Stimulated activated CD4-positive, alpha-beta T cell treated with anti-CD3 and anti-CD28 coated beads, Interleukin-1b, Interleukin-23, amount 100 ng/mL, for 1 hour (primary cell): ENCODE measurements at regions not wholly inside any gene's neighbourhood (a gene's known extent, or its start where the extent isn't known, plus 50 kb on each side); places are given as distances from the start of the nearest gene placed in this dataset.

Experiments
- DNase-seq, 2 donors: peaks; one replicate each; pipeline ENCODE4 v3.0.0-alpha.2; 2020; ENCODE audit warnings: low read depth in 2 of 2

- no peak for DNase-seq
Measured at GRCh38 chr3:16808393-16809107, 76.2 kb upstream of the PLCL2 start.

DNA sequence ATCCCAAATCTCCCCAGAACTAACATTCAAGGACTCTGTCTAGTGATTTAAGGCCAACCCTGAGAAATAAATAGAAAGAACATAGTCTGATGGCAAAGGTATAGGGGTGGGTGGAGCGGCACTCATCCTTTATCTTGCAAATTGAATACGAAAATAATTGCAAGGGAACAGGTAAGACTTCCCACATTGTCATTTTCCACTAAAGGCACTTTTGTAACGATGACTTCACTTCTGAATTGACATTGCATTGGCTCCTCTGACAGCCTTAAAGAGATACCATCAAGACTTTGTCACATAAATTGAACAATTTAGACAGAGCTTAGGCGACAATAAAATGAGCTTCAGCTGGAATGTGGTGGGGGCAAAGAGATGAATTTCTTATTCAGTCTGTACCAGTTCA is 75.3 kb upstream of the PLCL2 start:
- no peak for DNase-seq

DNA sequence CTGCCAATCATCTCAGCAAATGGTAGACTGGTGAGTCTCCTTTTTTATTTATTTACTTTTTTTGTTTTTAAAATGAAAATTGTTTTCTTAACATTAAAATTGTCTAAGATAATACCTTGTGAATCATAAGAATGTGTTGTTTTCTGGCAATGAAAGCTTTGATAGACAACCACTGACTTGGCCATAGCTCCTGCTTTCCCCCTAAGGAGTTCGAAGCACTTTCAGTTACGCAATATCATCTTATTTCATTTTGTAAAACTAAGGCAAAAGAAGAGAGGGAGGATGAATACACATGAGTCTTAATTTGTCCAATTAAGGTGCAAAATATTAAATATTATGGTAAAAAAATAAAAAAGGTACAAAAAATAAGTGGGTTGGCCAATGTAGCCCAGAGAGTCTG is 74.8 kb upstream of the PLCL2 start:
- no peak for DNase-seq

GRCh38 chr3:16810593-16811367 is 74.0 kb upstream of the PLCL2 start:
- no peak for DNase-seq

- DNase-seq = no peak
Measured at GRCh38 chr3:16811950-16812349, 72.8 kb upstream of the PLCL2 start.

DNA sequence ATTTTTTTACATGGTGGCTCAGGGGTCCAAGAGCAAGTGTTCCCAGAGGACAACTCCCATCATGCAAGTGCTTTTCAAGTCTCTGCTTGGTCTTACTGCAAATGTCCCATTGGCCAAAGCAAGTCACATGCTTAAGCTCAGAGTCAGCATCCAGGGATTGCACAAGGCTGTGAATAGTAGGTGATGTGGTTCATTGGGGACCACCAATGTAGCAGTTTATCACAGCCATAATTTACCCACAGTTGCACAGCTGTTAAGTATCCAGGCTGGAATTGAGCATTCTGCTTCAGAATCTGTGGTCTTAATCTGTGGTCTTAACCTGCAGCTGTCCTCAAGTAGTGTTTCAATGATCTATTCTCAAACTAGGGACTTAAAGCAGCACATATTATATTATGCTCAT is 71.4 kb upstream of the PLCL2 start:
- DNase-seq = no peak

GRCh38 chr3:16816048-16816780 is 68.5 kb upstream of the PLCL2 start:
- no peak for DNase-seq

DNA sequence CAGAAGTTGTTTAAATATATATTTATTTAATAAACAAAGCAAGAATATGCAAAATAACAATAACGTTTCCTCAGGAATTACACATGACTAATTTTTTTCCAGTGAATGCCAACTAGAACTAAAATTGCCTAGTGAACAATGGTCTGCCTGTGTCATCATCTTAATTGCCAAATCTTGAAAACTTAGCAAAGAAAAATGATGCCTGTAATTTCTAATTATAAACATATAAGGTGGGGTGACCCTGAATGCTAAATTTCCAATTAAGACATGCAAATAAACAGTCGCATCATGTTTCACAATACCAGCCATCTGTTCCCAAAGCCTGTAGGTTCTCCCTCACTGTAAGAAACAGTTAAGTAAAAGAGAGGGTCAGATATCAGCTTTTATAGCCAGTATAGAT is 67.6 kb upstream of the PLCL2 start:
- DNase-seq = no peak

- no peak for DNase-seq
Measured at GRCh38 chr3:16818194-16818593, 66.6 kb upstream of the PLCL2 start.

GRCh38 chr3:16818945-16819344 is 65.8 kb upstream of the PLCL2 start:
- DNase-seq = no peak

- DNase-seq = no peak
Measured at GRCh38 chr3:16820485-16820884, 64.3 kb upstream of the PLCL2 start.

DNA sequence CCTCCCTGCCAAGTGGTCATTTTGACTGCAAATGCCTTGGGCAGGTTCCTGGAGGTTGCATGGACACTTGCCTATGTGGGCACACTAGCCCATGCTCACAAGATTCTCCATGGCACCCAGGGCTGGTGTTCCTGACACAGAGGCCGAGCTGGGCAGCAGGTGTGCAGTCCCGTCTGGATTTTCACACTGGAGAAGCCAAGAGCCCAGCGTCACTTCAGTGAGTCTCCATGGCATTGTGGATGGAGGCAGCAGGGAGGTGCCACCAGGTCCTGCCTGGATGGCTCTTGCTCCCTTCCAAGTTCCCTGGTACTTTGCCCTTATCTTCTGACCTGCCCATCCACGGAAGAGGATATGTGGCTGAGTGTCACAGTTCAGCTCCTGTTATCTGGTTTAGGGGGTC is 63.7 kb upstream of the PLCL2 start:
- no peak for DNase-seq

GRCh38 chr3:16824081-16824696 is 60.6 kb upstream of the PLCL2 start:
- DNase-seq = no peak

DNA sequence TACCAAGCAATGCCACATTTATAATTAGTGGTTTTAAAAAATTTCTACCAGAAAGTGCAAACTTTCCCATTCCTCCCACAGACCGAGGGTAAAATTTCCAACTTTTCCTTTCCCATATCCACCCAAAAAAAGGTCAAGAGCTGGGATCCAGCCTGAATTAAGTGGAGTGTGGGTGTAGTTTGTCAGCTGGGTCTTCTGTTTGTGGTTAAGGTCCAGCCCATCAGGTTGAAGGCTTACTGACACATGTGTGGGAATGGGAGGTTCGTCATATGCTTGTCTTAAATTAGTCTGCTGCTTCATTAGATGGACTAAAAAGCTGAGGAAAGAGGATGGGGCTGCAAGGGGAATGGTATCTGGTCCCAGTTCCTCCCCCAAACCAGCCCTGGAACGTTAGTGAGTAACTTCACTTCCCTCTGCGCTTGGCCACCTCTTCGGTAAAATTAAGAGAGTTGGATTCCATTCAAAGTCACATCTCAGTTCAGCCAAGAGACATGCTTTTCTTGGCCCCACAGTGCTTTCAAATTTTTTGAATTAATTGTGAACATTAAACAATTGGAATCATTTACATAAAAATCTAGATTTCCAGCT is 59.0 kb upstream of the PLCL2 start:
- no peak for DNase-seq

GRCh38 chr3:16828815-16829214 is 55.9 kb upstream of the PLCL2 start:
- DNase-seq = peak in 1 of 2 donors; percentile 23

DNA sequence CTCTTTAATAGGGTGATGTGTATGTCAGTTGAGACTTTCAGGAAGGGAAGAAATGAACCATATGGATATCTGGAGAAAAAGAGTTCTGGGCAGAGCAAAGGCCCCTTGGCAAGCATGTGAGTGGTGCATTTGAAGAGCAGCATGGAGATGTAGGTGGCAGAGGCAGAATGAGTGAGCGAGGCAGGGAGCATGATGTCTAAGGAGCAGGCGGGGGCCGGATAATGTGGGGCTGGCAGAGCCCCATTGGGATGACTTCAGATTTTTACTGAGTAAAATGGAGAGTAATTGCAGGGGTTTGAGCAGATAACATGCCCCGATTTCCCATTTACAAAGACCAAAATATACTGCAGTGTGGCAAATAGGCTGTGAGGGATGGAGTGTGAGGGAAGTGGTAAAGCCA is 52.9 kb upstream of the PLCL2 start:
- no peak for DNase-seq

- DNase-seq = no peak
Measured at GRCh38 chr3:16834214-16834613, 50.5 kb upstream of the PLCL2 start.

DNA sequence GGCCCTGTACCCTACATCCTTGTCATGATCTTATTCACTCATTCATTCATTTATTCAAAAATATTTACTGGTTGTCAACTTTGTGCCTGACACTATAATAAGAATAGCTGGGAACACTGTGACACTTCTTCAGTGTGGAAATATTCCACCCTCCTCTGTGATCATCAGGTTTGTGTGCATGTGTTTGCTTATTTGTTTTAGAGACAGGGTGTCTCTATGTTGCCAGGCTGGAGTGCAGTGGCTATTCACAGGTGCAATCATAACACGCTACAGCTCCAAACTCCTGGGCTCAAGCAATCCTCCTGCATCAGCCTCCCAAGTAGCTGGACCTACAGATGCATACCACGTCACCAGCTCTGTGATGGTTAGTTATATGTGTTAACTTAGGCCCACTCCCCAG is 50.0 kb upstream of the PLCL2 start:
- no peak for DNase-seq
